Mucosa of descending colon (tissue), 3 donors: ENCODE measurements at regions not wholly inside any gene's neighbourhood (a gene's known extent, or its start where the extent isn't known, plus 50 kb on each side); places are given as distances from the start of the nearest gene placed in this dataset.

ENCODE experiments used
- ATAC-seq: fragments of 200-7000 bp; cut with Tn5 transposase; one replicate; pipeline ENCODE4 v1.9.1; 2020; ENCODE audit warnings: mild to moderate bottlenecking, moderate library complexity
- DNase-seq, 3 donors: peaks; one replicate each; pipeline ENCODE4 v3.0.0-alpha.2; 2020
- H3K36me3 ChIP-seq: fragments of 200-600 bp; one replicate; pipeline ENCODE4 v1.8.0; 2021; ENCODE audit warnings: low read depth, mild to moderate bottlenecking
- H3K4me1 ChIP-seq: fragments of 200-600 bp; one replicate; pipeline ENCODE4 v1.8.0; 2021; ENCODE audit warnings: low read depth, mild to moderate bottlenecking
- H3K4me3 ChIP-seq: fragments of 200-600 bp; one replicate; pipeline ENCODE4 v1.8.0; 2021; ENCODE audit warnings: mild to moderate bottlenecking
- H3K9me3 ChIP-seq: fragments of 200-600 bp; one replicate; pipeline ENCODE4 v1.8.0; 2021; ENCODE audit warnings: mild to moderate bottlenecking
- intact Hi-C, 2 donors: fragments of 100-400 bp; cut with DNase I in 1 of 2; cut with micrococcal nuclease in 1 of 2; formaldehyde crosslinking; loops; one replicate each; pipeline versions ENCODE4 v1.11.0 to v1.11.1; 2022; cut with DNase I, micrococcal nuclease
- TF ChIP-seq, protein P1 (sequence below): fragments of 200-600 bp; IDR thresholded peaks from one replicate; pipeline ENCODE4 v1.8.0; 2022; ENCODE audit warnings: antibody characterized with exemption, mild to moderate bottlenecking
- donor health status: DM: no; HTN: no; CAD: no; lungs with moderate emphysema.
- donor health status: DM: no; HTN: no; CAD: no.
- donor health status: DM: no; HTN: yes; CAD: no.

DNA sequence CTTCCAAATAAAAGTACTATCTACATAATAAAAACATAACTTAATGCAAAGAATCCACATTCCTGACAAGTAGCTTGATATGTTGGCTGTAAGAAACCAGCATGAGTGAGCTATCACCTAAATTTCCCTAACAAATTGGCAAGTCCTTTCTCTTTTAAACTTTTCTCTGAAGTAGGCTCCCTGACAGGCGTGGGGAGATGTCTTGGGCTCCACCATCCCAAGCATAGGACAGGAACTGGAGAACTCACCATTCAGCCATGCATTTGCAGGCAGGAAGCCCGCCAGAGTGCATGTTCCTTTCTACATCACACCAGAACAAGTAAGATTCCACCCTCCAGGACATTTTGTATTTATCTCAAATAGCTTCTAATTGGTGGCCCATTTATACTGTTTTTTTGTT is 921.9 kb upstream of the CELF4 start:
- no peaks in the 10 kb centered on the region for H3K4me1 ChIP-seq
- ATAC-seq, result no peak
- intact Hi-C loops, result no loop called here
- H3K9me3 ChIP-seq, result peaks cover 13% of the 10 kb centered on the region
- H3K4me3 ChIP-seq, result no peak overlapping the region
- TF ChIP-seq, protein P1, sequence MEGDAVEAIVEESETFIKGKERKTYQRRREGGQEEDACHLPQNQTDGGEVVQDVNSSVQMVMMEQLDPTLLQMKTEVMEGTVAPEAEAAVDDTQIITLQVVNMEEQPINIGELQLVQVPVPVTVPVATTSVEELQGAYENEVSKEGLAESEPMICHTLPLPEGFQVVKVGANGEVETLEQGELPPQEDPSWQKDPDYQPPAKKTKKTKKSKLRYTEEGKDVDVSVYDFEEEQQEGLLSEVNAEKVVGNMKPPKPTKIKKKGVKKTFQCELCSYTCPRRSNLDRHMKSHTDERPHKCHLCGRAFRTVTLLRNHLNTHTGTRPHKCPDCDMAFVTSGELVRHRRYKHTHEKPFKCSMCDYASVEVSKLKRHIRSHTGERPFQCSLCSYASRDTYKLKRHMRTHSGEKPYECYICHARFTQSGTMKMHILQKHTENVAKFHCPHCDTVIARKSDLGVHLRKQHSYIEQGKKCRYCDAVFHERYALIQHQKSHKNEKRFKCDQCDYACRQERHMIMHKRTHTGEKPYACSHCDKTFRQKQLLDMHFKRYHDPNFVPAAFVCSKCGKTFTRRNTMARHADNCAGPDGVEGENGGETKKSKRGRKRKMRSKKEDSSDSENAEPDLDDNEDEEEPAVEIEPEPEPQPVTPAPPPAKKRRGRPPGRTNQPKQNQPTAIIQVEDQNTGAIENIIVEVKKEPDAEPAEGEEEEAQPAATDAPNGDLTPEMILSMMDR, result no peak
- no peaks in the 10 kb centered on the region for H3K36me3 ChIP-seq
- no peak for DNase-seq

DNA sequence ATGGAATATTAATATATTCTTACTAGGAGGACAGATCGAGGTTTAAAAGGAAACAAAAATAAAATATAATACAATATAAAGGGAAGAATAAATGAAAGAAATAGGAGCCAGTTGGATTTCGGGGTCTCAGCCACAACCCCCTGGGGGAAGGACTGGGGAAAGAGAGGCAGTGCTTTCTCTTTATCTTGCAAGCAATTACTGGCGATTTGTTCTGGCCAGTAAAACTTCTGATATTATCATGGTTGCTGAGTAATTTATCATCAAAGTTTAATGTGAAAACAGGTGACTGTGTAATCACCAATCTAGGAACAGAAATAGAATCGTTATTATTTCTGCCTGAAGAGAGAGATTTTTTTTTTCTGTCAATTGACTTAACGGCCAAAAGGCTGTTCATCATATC is 917.7 kb upstream of the CELF4 start:
- Histone ChIP-seq H3K9me3 (peaks cover 38% of the 10 kb centered on the region), H3K4me3 (no peak overlapping the region), H3K4me1 (no peaks in the 10 kb centered on the region), H3K36me3 (no peaks in the 10 kb centered on the region)
- TF ChIP-seq, protein P1, result no peak
- no peak for ATAC-seq
- intact Hi-C loops, result no loop called here
- DNase-seq, result no peak

DNA sequence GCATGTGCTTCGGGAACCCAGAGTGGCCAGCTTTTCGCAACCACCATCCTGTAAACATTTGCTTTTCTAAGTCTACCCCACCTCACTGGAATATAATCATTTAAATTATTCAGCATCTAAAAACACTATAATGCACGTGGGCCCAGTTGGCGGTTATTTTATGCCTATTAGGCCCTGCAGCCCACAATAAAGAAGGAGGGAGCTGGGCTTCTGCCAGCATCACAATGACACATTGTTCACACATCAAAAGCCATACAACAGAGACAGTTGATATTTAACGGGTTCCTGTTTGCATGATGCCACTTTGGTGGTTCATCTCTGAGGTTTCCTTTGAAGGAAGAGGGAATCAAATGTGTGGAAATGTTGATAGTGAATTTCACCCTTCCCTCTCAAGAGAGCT is 916.0 kb upstream of the CELF4 start:
- TF ChIP-seq, protein P1, result no peak
- no peak overlapping the region for H3K4me3 ChIP-seq
- intact Hi-C loops, result no loop called here
- no peaks in the 10 kb centered on the region for H3K36me3 ChIP-seq
- no peaks in the 10 kb centered on the region for H3K4me1 ChIP-seq
- H3K9me3 ChIP-seq, result peaks cover 42% of the 10 kb centered on the region
- no peak for DNase-seq
- no peak for ATAC-seq

DNA sequence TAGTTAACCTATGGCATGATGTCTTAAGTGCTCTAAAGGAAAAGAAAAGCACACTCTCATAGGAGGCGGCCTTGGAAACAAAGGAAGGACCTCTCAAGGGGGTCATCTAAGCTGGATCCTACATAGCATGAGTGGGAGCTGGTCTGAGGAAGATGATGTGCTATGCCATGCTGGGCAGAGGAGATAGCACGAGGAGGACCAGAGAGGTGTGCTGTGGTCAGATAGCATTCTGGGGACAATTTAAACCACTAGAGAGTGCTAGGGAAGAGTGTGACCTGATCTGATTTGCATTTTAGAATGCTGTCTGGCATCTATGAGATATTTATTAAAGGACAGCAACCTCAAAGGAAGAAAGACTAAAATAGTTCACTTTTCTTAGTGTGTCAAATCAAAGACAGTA is 910.1 kb upstream of the CELF4 start:
- ATAC-seq (no peak), DNase-seq (no peak)
- intact Hi-C loops, result no loop called here
- no peaks in the 10 kb centered on the region for H3K4me1 ChIP-seq
- H3K36me3 ChIP-seq, result no peaks in the 10 kb centered on the region
- peaks cover 25% of the 10 kb centered on the region for H3K9me3 ChIP-seq
- TF ChIP-seq, protein P1, result no peak
- no peak overlapping the region for H3K4me3 ChIP-seq

DNA sequence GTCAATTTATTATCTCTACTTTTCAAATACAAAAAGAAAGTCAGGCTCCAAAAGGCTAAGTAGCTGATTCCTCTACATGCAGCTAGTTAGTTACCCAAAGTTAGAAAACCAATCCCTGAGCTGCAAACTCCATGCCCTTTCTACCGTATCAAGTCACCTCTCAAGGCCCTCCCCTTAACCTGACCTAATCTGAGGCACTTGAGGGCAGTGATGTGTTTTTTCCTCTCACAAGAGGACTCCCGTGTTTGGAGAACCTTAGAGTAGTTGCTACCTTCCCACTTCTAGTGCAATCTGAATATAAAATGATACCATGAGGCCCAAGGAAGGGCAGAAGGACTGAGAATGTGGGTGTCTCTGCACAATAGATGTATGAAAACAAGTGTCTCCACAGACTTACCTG is 907.9 kb upstream of the CELF4 start:
- TF ChIP-seq, protein P1, result no peak
- Histone ChIP-seq H3K9me3 (peaks cover 12% of the 10 kb centered on the region), H3K4me3 (no peak overlapping the region), H3K36me3 (no peaks in the 10 kb centered on the region), H3K4me1 (no peaks in the 10 kb centered on the region)
- no peak for ATAC-seq
- no peak for DNase-seq
- intact Hi-C loops, result no loop called here

DNA sequence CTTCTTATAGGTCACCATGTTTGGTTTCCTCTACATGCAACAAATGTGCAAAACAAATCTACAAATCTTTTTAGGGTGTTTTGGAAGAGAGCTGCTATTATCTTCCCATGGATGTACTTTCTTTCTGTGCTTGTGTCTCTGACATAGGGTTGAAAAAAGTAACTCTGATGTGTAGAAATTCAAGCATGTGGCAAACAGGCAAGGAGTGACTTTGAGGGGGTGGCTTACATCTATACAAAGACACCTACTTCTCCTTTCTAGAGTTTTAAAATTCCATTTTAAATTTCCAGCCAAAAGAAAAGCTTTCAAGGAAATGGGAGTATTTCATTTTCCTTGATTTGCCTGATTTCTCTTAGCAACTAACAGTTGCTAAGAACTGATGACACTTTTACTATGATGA is 904.8 kb upstream of the CELF4 start:
- intact Hi-C loops, result no loop called here

More for the DNA sequence above, 904.8 kb upstream of the CELF4 start:
- no peak for ATAC-seq
- DNase-seq, result no peak
- no peaks in the 10 kb centered on the region for H3K36me3 ChIP-seq
- TF ChIP-seq, protein P1, result no peak
- no peaks in the 10 kb centered on the region for H3K4me1 ChIP-seq
- no peak overlapping the region for H3K4me3 ChIP-seq
- H3K9me3 ChIP-seq, result peaks cover 24% of the 10 kb centered on the region
